GM13976 (cell line): ENCODE measurements at regions not wholly inside any gene's neighbourhood (a gene's known extent, or its start where the extent isn't known, plus 50 kb on each side); places are given as distances from the start of the nearest gene placed in this dataset.

ENCODE experiments used
- DNase-seq: peaks from one replicate; pipeline ENCODE4 v3.0.0; 2012; ENCODE audit warnings: low spot score
- in situ Hi-C: fragments of 300-500 bp; cut with MboI; formaldehyde crosslinking; loops from one replicate; pipeline ENCODE4 v1.12.0; 2022; ENCODE audit warnings: low sequenced_read_pairs, mixed read lengths, inconsistent platforms; ENCODE audit not compliant: unreplicated experiment
- TF ChIP-seq, protein P1 (sequence below): IDR thresholded peaks from 2 replicates; pipeline ENCODE4 v1.5.1; 2012; ENCODE audit warnings: borderline replicate concordance, mild to moderate bottlenecking; ENCODE audit not compliant: insufficient read depth; ENCODE audit errors: extremely low read depth, missing control alignments, control extremely low read depth

DNA sequence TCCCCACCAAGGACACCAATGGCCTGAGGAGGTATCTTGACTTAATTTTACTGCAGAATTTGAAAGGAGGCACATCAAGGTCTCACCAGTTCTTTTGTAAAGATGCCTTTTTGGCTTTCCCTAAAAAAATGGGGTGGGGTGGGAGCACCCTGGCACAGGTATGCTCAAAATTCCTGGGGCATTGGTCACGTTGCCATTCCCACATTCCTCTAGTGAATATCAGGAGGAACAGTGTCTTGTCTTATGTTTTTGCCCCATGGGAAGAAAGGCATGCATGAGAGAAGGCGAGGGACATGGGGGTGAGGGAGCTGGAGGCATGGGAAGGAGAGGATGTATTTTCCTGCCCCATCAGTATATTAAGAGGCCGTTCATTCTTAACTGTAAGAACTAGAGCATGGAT is 275.3 kb downstream of the CMPK2 start:
- in situ Hi-C loops, result no loop called here
- DNase-seq, result no peak
- TF ChIP-seq, protein P1, sequence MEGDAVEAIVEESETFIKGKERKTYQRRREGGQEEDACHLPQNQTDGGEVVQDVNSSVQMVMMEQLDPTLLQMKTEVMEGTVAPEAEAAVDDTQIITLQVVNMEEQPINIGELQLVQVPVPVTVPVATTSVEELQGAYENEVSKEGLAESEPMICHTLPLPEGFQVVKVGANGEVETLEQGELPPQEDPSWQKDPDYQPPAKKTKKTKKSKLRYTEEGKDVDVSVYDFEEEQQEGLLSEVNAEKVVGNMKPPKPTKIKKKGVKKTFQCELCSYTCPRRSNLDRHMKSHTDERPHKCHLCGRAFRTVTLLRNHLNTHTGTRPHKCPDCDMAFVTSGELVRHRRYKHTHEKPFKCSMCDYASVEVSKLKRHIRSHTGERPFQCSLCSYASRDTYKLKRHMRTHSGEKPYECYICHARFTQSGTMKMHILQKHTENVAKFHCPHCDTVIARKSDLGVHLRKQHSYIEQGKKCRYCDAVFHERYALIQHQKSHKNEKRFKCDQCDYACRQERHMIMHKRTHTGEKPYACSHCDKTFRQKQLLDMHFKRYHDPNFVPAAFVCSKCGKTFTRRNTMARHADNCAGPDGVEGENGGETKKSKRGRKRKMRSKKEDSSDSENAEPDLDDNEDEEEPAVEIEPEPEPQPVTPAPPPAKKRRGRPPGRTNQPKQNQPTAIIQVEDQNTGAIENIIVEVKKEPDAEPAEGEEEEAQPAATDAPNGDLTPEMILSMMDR, result no peak

DNA sequence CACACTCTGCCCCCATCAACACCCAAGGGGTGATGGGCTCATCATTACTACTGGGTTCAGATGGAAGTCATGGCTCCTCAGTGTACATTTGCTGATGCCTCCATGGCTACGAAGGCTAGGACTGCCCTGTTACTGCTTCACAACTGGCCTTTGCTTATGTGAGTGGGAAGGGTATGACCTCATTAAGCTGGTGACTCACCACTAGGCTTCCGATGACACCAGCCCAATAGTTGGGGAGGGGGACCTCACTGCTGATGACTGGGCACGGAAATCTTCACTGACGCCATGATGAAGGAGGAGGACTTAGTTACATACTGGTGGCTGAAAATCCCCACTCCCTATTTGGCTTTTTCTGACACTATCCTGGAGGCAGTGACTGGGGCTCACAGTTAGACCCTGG is 263.2 kb downstream of the CMPK2 start:
- in situ Hi-C loops, result no loop called here
- TF ChIP-seq, protein P1, result no peak
- no peak for DNase-seq

DNA sequence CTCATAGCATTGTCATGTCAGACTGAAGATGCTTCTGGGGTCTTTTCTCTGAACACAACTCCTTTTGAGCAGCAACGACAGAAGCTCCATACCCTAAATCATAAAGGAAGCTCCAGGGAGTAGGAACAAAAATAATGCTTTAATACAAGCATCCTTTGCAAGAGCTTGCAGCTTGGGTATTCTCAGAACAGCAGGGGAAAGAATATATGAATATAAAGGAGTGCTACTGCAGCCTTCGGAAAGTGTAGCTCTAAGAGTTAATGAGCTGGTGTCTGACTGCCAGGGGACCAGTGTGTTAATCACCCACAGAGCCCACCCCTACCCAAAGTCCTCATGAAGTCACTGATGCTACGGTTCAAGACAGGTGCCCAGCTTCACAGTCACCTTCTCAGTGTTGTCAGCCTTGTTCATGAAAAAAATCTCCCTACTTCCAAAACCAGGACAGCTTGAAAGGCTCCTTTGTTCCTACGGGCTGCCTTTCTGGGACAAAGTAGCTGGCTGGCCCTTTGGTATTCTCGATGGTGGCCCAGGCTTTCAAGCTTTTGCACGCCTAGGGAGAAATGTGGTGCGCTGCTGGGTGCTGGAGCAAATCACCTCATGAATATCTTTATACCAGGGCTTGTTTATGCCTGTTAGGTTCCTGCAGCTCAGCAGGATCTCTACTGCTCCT is 259.7 kb downstream of the CMPK2 start:
- in situ Hi-C loops, result no loop called here
- no peak for DNase-seq
- TF ChIP-seq, protein P1, result no peak

DNA sequence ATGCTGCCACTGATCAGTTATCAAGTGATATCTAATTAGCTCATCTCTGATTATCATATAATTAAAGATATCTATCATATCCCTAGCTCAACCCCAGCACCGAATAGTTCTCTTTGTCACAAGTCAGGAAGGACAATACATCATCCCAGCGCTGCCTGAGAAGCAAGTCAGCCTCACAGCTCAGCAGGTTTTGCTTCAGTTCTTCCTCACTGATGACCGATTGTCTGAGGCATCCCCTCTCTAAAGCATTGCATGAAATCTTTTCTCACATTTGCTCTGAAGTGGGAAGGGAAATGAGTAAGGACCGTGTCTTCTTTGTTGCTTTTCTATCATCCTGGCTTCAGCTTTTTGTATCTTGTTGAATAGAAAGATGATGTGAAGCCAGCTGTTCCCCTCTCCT is 247.9 kb downstream of the CMPK2 start:
- TF ChIP-seq, protein P1, result no peak
- in situ Hi-C loops, result no loop called here
- DNase-seq, result no peak

DNA sequence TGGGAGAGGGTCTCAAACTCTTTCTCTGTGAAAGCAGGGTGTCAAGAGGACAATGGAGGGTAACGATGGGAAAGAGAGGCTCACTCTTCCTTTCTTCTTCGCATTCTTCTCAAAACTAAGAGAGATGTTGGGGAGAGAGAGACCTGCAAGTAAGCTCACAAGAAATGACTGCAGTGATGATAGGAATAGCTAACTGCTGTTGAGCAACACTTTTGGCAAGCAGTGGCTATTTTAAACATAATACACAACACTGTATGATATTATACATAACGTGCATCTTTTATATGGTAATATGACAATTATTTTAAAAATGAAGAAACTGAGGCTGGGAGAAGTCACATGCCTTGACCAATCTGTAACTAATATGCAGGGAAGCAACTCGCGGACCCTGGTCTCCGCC is 247.5 kb downstream of the CMPK2 start:
- DNase-seq, result no peak
- TF ChIP-seq, protein P1, result no peak
- in situ Hi-C loops, result no loop called here

DNA sequence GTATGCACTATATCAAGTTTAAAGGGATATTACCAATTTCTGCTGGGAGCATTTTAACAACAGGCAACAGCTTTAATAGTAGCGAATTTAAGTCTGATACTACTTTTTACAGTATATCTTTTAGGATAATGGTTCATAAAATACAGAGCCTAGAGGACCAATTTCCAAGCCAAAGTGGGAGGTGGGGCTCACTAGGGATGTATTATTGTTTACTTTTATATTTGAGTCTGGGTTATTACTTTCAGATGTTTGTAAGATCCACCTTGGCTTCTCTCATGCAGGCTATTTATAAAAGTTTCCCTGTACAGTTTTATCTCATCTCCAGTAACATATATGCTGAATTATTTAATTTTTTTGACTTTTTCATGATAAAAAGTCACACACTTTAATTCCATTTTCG is 242.0 kb downstream of the CMPK2 start:
- in situ Hi-C loops, result no loop called here
- no peak for DNase-seq
- TF ChIP-seq, protein P1, result no peak
